IMR-90 (cell line): ENCODE measurements at regions not wholly inside any gene's neighbourhood (a gene's known extent, or its start where the extent isn't known, plus 50 kb on each side); places are given as distances from the start of the nearest gene placed in this dataset.

Source experiments
- ATAC-seq: fragments of 200-7000 bp; cut with Tn5 transposase; 2 replicates; pipeline ENCODE4 v1.9.1; 2020; ENCODE audit warnings: low read depth, mild to moderate bottlenecking, moderate library complexity
- BruUV-seq: library from RNA; stranded (reverse); fragments of 400-500 nt; replicated peaks from 2 replicates; lab custom pipeline; 2021; lab: Mats Ljungman, UMichigan
- CTCF ChIA-PET: fragments of 300-600 bp; formaldehyde crosslinking; extraction: SDS; loops from one replicate; lab custom pipeline; 2021; ENCODE audit warnings: antibody characterized with exemption; lab: Yijun Ruan, JAX
- POLR2A ChIA-PET: fragments of 300-600 bp; sonication (Branson Sonifier 250); formaldehyde crosslinking; loops from one replicate; lab custom pipeline; 2022; ENCODE audit warnings: antibody characterized with exemption; ENCODE audit not compliant: unreplicated experiment; lab: Charles Lee
- DNase-seq: peaks from one replicate; pipeline ENCODE4 v3.0.0; 2013
- H2AFZ ChIP-seq: replicated peaks from 2 replicates; pipeline ENCODE3; 2013; ENCODE audit warnings: low read length, mild to moderate bottlenecking; ENCODE audit not compliant: poor library complexity
- H2AK5ac ChIP-seq: 2 replicates; pipeline ENCODE4 v1.6.1; 2013; ENCODE audit warnings: low read depth, low read length, inconsistent platforms
- H2AK9ac ChIP-seq: replicated peaks from 2 replicates; pipeline ENCODE3; 2013; ENCODE audit warnings: mild to moderate bottlenecking, low read depth, low read length, moderate library complexity; ENCODE audit not compliant: poor library complexity
- H2BK120ac ChIP-seq: 2 replicates; pipeline ENCODE4 v1.6.1; 2013; ENCODE audit warnings: low read depth, low read length, inconsistent platforms
- H2BK15ac ChIP-seq: 3 replicates; pipeline ENCODE4 v1.6.1; 2013; ENCODE audit warnings: low read depth, low read length, inconsistent platforms
- H2BK20ac ChIP-seq: 2 replicates; pipeline ENCODE4 v1.6.1; 2013; ENCODE audit warnings: low read depth, mild to moderate bottlenecking, inconsistent platforms, low read length, moderate library complexity
- H2BK5ac ChIP-seq: 2 replicates; pipeline ENCODE4 v1.6.1; 2013; ENCODE audit warnings: mild to moderate bottlenecking, low read depth, low read length, inconsistent platforms; ENCODE audit not compliant: poor library complexity, severe bottlenecking
- H3K14ac ChIP-seq: replicated peaks from 2 replicates; pipeline ENCODE4 v1.6.1; 2013; ENCODE audit warnings: low read depth, low read length, inconsistent platforms
- H3K18ac ChIP-seq: 2 replicates; pipeline ENCODE4 v1.6.1; 2013; ENCODE audit warnings: low read depth, low read length, control low read depth
- H3K23ac ChIP-seq: 2 replicates; pipeline ENCODE4 v1.6.1; 2013; ENCODE audit warnings: low read depth, low read length, inconsistent platforms
- H3K27ac ChIP-seq: 2 replicates; pipeline ENCODE4 v1.5.1; 2013; ENCODE audit warnings: mild to moderate bottlenecking, control low read depth, low read length; ENCODE audit not compliant: insufficient read depth
- H3K27me3 ChIP-seq: 2 replicates; pipeline ENCODE4 v1.6.1; 2013; ENCODE audit warnings: low read length; ENCODE audit not compliant: control insufficient read depth, insufficient read depth
- H3K36me3 ChIP-seq: 2 replicates; pipeline ENCODE4 v1.6.1; 2013; ENCODE audit warnings: low read length, mixed read lengths; ENCODE audit not compliant: control insufficient read depth, insufficient read depth
- H3K4ac ChIP-seq: 2 replicates; pipeline ENCODE4 v1.6.1; 2013; ENCODE audit warnings: low read depth, low read length, inconsistent platforms
- H3K4me1 ChIP-seq: 2 replicates; pipeline ENCODE4 v1.6.1; 2013; ENCODE audit warnings: low read length, mixed read lengths; ENCODE audit not compliant: control insufficient read depth, insufficient read depth
- H3K4me2 ChIP-seq: 2 replicates; pipeline ENCODE4 v1.6.1; 2013; ENCODE audit warnings: low read depth, mild to moderate bottlenecking, control low read depth, low read length, moderate library complexity
- H3K4me3 ChIP-seq: 2 replicates; pipeline ENCODE4 v1.5.1; 2013; ENCODE audit warnings: low read depth, mild to moderate bottlenecking, control low read depth, low read length, moderate library complexity; ENCODE audit not compliant: insufficient read depth
- H3K56ac ChIP-seq: 2 replicates; pipeline ENCODE4 v1.6.1; 2013; ENCODE audit warnings: low read length, inconsistent platforms; ENCODE audit not compliant: insufficient read depth; ENCODE audit errors: extremely low read depth
- H3K79me1 ChIP-seq, 2 experiments: 2 replicates each; pipeline ENCODE4 v1.6.1; 2013; ENCODE audit warnings: low read length in 2 of 2, inconsistent platforms in 1 of 2, low read depth in 1 of 2
- H3K9ac ChIP-seq: 2 replicates; pipeline ENCODE4 v1.6.1; 2013; ENCODE audit warnings: low read depth, low read length, control low read depth
- H3K9me1 ChIP-seq: 2 replicates; pipeline ENCODE4 v1.6.1; 2013; ENCODE audit warnings: low read length, inconsistent platforms; ENCODE audit not compliant: insufficient read depth
- H3K9me3 ChIP-seq: 2 replicates; pipeline ENCODE4 v1.6.1; 2013; ENCODE audit warnings: low read length; ENCODE audit not compliant: control insufficient read depth, insufficient read depth
- H4K20me1 ChIP-seq: 2 replicates; pipeline ENCODE4 v1.6.1; 2013; ENCODE audit warnings: low read length, inconsistent platforms; ENCODE audit not compliant: insufficient read depth
- H4K5ac ChIP-seq: 2 replicates; pipeline ENCODE4 v1.6.1; 2013; ENCODE audit warnings: mild to moderate bottlenecking, low read depth, low read length, control low read depth
- H4K8ac ChIP-seq, 2 experiments: 2 replicates each; pipeline ENCODE4 v1.6.1; 2013; ENCODE audit warnings: low read depth in 2 of 2, low read length in 2 of 2, control low read depth in 1 of 2, inconsistent platforms in 1 of 2
- H4K91ac ChIP-seq: 2 replicates; pipeline ENCODE4 v1.6.1; 2013; ENCODE audit warnings: low read depth, low read length, inconsistent platforms; ENCODE audit not compliant: insufficient read depth
- BHLHE40 ChIP-seq: fragments of 150-350 bp; IDR thresholded peaks from 2 replicates; pipeline ENCODE4 v1.6.1; 2016; ENCODE audit warnings: mild to moderate bottlenecking, low read depth, low read length
- CEBPB ChIP-seq: IDR thresholded peaks from 2 replicates; pipeline ENCODE4 v1.6.1; 2012; ENCODE audit warnings: low read depth, low read length, improper control_type of control experiment
- CHD1 ChIP-seq: IDR thresholded peaks from 2 replicates; pipeline ENCODE4 v1.6.1; 2012; ENCODE audit warnings: low read depth, low read length, improper control_type of control experiment
- CTCF ChIP-seq: conservative IDR thresholded peaks from 2 replicates; pipeline ENCODE4 v1.5.1; 2012; ENCODE audit warnings: mild to moderate bottlenecking, low read depth, low read length, improper control_type of control experiment
- ELK1 ChIP-seq: fragments of 150-350 bp; IDR thresholded peaks from 2 replicates; pipeline ENCODE4 v1.6.1; 2016; ENCODE audit warnings: low read depth, mild to moderate bottlenecking, low read length, moderate library complexity, borderline replicate concordance
- FOS ChIP-seq: fragments of 150-350 bp; IDR thresholded peaks from 2 replicates; pipeline ENCODE4 v1.6.1; 2016; ENCODE audit warnings: low read depth, low read length
- MAFK ChIP-seq: IDR thresholded peaks from 2 replicates; pipeline ENCODE4 v1.6.1; 2012; ENCODE audit warnings: low read depth, low read length, improper control_type of control experiment
- MAZ ChIP-seq: IDR thresholded peaks from 2 replicates; pipeline ENCODE4 v1.6.1; 2012; ENCODE audit warnings: low read depth, mild to moderate bottlenecking, low read length, improper control_type of control experiment, moderate library complexity, borderline replicate concordance
- MXI1 ChIP-seq: IDR thresholded peaks from 2 replicates; pipeline ENCODE4 v1.6.1; 2012; ENCODE audit warnings: low read depth, mild to moderate bottlenecking, low read length, moderate library complexity, borderline replicate concordance
- NFE2L2 ChIP-seq: fragments of 150-350 bp; IDR thresholded peaks from 2 replicates; pipeline ENCODE4 v1.6.1; 2016; ENCODE audit warnings: low read depth, mild to moderate bottlenecking, low read length
- RAD21 ChIP-seq: IDR thresholded peaks from 2 replicates; pipeline ENCODE4 v1.6.1; 2012; ENCODE audit warnings: low read length, improper control_type of control experiment
- RFX5 ChIP-seq: IDR thresholded peaks from 2 replicates; pipeline ENCODE4 v1.8.0; 2012; ENCODE audit warnings: low read depth, mild to moderate bottlenecking, low read length, moderate library complexity
- SMC3 ChIP-seq: fragments of 150-350 bp; IDR thresholded peaks from 2 replicates; pipeline ENCODE4 v1.6.1; 2016; ENCODE audit warnings: low read depth, mild to moderate bottlenecking, antibody characterized with exemption, low read length, moderate library complexity
- WGBS, 2 experiments: methylation state at CpG; one replicate each; pipeline versions ENCODE4 v1.1.5 to v1.1.7; 2013; ENCODE audit warnings: missing lambda C conversion rate in 2 of 2; ENCODE audit not compliant: insufficient read length in 1 of 2; ENCODE audit errors: extremely low coverage in 2 of 2; 5-methylcytosine and 5-hydroxymethylcytosine counted together
- dilution Hi-C: fragments of 300-500 bp; cut with HindIII; formaldehyde crosslinking; loops from one replicate; pipeline ENCODE4 v1.14.3; 2018; ENCODE audit warnings: low sequenced_read_pairs; ENCODE audit not compliant: unreplicated experiment
- in situ Hi-C: fragments of 300-500 bp; cut with MboI; formaldehyde crosslinking; loops from 3 replicates; pipeline ENCODE4 v1.14.3; 2019; ENCODE audit warnings: low sequenced_read_pairs, inconsistent platforms, mixed read lengths
- intact Hi-C: fragments of 100-400 bp; cut with micrococcal nuclease; formaldehyde crosslinking; loops from 2 replicates; pipeline ENCODE4 v1.10.0; 2022

- in situ Hi-C loops, result no loop called here
- no TSS peak for BruUV-seq
- Histone ChIP-seq H3K27me3 (no peaks in the 10 kb centered on the region), H2BK120ac (no peak overlapping the region), H3K18ac (no peak overlapping the region), H3K4me1 (no peaks in the 10 kb centered on the region), H2AK9ac (no peak overlapping the region), H2BK20ac (no peak overlapping the region), H3K4me3 (no peak overlapping the region), H3K4ac (no peak overlapping the region), H3K9ac (no peak overlapping the region), H3K56ac (no peak overlapping the region), H3K9me1 (no peaks in the 10 kb centered on the region), H2AFZ (no peak overlapping the region), H2AK5ac (no peak overlapping the region), H3K79me1 (no peaks in the 10 kb centered on the region), H4K8ac (no peak overlapping the region), H3K9me3 (no peaks in the 10 kb centered on the region; the same call in 1 of the 2 replicates), H3K23ac (no peak overlapping the region), H2BK5ac (no peak overlapping the region), H3K14ac (no peak overlapping the region), H4K20me1 (no peaks in the 10 kb centered on the region), H3K27ac (no peak overlapping the region), H3K4me2 (no peak overlapping the region), H4K5ac (no peak overlapping the region), H2BK15ac (no peak overlapping the region), H4K91ac (no peak overlapping the region), H3K36me3 (no peaks in the 10 kb centered on the region)
- dilution Hi-C loops, result no loop called here
- intact Hi-C loops, result no loop called here
- POLR2A ChIA-PET, result no interaction called here
- no CpG with 5 or more reads among the region's 1 CpG for WGBS, 2 experiments
- TF ChIP-seq NFE2L2, result no peak
- TF ChIP-seq SMC3, result no peak
- no peak for TF ChIP-seq FOS
- TF ChIP-seq CHD1, result no peak
- TF ChIP-seq BHLHE40, result no peak
- TF ChIP-seq MAFK, result no peak
- TF ChIP-seq RAD21, result no peak
- no peak for TF ChIP-seq ELK1
- TF ChIP-seq MAZ, result no peak
- no peak for TF ChIP-seq MXI1
- TF ChIP-seq RFX5, result no peak
- no peak for TF ChIP-seq CTCF
- TF ChIP-seq CEBPB, result no peak
- no peak for DNase-seq
- no peak for ATAC-seq
- CTCF ChIA-PET, result no interaction called here
These were observed 206.1 kb upstream of the COX7C start for GRCh38 chr5:86411596-86411995.
